Naive B cell (primary cell): ENCODE measurements at regions not wholly inside any gene's neighbourhood (a gene's known extent, or its start where the extent isn't known, plus 50 kb on each side); places are given as distances from the start of the nearest gene placed in this dataset.

Experiments used
- ATAC-seq, 2 donors: fragments of 150-1000 bp; cut with Tn5 transposase; 2 replicates each; pipeline ENCODE4 v1.10.0; 2021; ENCODE audit warnings: low read depth in 2 of 2, mild to moderate bottlenecking in 2 of 2, moderate library complexity in 2 of 2
- DNase-seq: peaks from one replicate; pipeline ENCODE4 v3.0.0; 2022
- H3K27ac Mint-ChIP-seq, 6 donors: one replicate each; pipeline ENCODE4 v1.8.0; 2020 to 2022; ENCODE audit warnings: mild to moderate bottlenecking in 6 of 6, mixed read lengths in 6 of 6, moderate library complexity in 5 of 6, inconsistent platforms in 2 of 6
- H3K27me3 Mint-ChIP-seq, 3 donors: one replicate each; pipeline ENCODE4 v1.8.0; 2021 to 2022; ENCODE audit warnings: mixed read lengths in 3 of 3, mild to moderate bottlenecking in 1 of 3
- H3K36me3 Mint-ChIP-seq, 2 donors: one replicate each; pipeline ENCODE4 v1.8.0; 2020 to 2022; ENCODE audit warnings: mixed read lengths in 2 of 2, inconsistent platforms in 1 of 2, mild to moderate bottlenecking in 1 of 2
- H3K4me1 Mint-ChIP-seq, 3 donors: one replicate each; pipeline ENCODE4 v1.8.0; 2020 to 2022; ENCODE audit warnings: mixed read lengths in 3 of 3, inconsistent platforms in 1 of 3, mild to moderate bottlenecking in 1 of 3, moderate library complexity in 1 of 3
- H3K4me3 Mint-ChIP-seq, 8 donors: one replicate each; pipeline ENCODE4 v1.8.0; 2020 to 2022; ENCODE audit warnings: mild to moderate bottlenecking in 8 of 8, mixed read lengths in 8 of 8, moderate library complexity in 8 of 8, inconsistent platforms in 2 of 8
- H3K9me3 Mint-ChIP-seq, 7 donors: one replicate each; pipeline ENCODE4 v1.8.0; 2020 to 2022; ENCODE audit warnings: mixed read lengths in 7 of 7, mild to moderate bottlenecking in 5 of 7, inconsistent platforms in 2 of 7, moderate library complexity in 1 of 7

- no peak overlapping the region for H3K27ac Mint-ChIP-seq
- no peaks in the 10 kb centered on the region for H3K9me3 Mint-ChIP-seq
Observed at GRCh38 chr2:521853-522530, 155.2 kb downstream of the TMEM18 start.

GRCh38 chr2:520663-521340 is 156.4 kb downstream of the TMEM18 start:
- Mint-ChIP-seq H3K27me3 (peaks cover 9 to 23% (median 9%) of the 10 kb centered on the region in 3 donors), H3K9me3 (no peaks in the 10 kb centered on the region), H3K4me3 (no peak overlapping the region), H3K4me1 (peaks cover 0 to 6% (median 3%) of the 10 kb centered on the region in 3 donors), H3K36me3 (peaks cover 4 to 8% of the 10 kb centered on the region in 2 donors), H3K27ac (no peak overlapping the region)
- ATAC-seq = no peak
- no peak for DNase-seq

More at GRCh38 chr2:521853-522530, 155.2 kb downstream of the TMEM18 start:
- H3K36me3 Mint-ChIP-seq = peaks cover 4 to 8% of the 10 kb centered on the region in 2 donors
- peaks cover 9 to 23% (median 9%) of the 10 kb centered on the region in 3 donors for H3K27me3 Mint-ChIP-seq
- peaks cover 0 to 6% (median 3%) of the 10 kb centered on the region in 3 donors for H3K4me1 Mint-ChIP-seq
- no peak for DNase-seq
- no peak overlapping the region for H3K4me3 Mint-ChIP-seq
- no peak for ATAC-seq

GRCh38 chr2:516944-517343 is 160.3 kb downstream of the TMEM18 start:
- Mint-ChIP-seq H3K27ac (no peak overlapping the region), H3K4me1 (no peaks in the 10 kb centered on the region), H3K36me3 (peaks cover 0 to 4% of the 10 kb centered on the region in 2 donors), H3K4me3 (no peak overlapping the region), H3K9me3 (no peaks in the 10 kb centered on the region), H3K27me3 (peaks cover 0 to 9% (median 8%) of the 10 kb centered on the region in 3 donors)
- DNase-seq = no peak
- ATAC-seq = no peak

GRCh38 chr2:516131-516530 is 161.1 kb downstream of the TMEM18 start:
- DNase-seq (no peak), ATAC-seq (no peak)
- peaks cover 0 to 4% of the 10 kb centered on the region in 2 donors for H3K36me3 Mint-ChIP-seq
- no peak overlapping the region for H3K4me3 Mint-ChIP-seq
- no peaks in the 10 kb centered on the region for H3K9me3 Mint-ChIP-seq
- peaks cover 0 to 9% (median 8%) of the 10 kb centered on the region in 3 donors for H3K27me3 Mint-ChIP-seq
- H3K27ac Mint-ChIP-seq = no peak overlapping the region
- no peaks in the 10 kb centered on the region for H3K4me1 Mint-ChIP-seq

- peaks cover 0 to 8% (median 6%) of the 10 kb centered on the region in 3 donors for H3K27me3 Mint-ChIP-seq
- H3K36me3 Mint-ChIP-seq = peaks cover 0 to 3% of the 10 kb centered on the region in 2 donors
- DNase-seq = no peak
- H3K4me1 Mint-ChIP-seq = no peaks in the 10 kb centered on the region
- no peak overlapping the region for H3K4me3 Mint-ChIP-seq
- H3K9me3 Mint-ChIP-seq = peaks cover 0 to 4% (median 0%) of the 10 kb centered on the region in 7 donors
- H3K27ac Mint-ChIP-seq = no peak overlapping the region
- no peak for ATAC-seq
Observed at GRCh38 chr2:515441-516127, 161.6 kb downstream of the TMEM18 start.

GRCh38 chr2:513981-514706 is 163.1 kb downstream of the TMEM18 start:
- Mint-ChIP-seq H3K27ac (peak overlapping the region in 1 of 6 donors; percentile 29), H3K4me1 (no peaks in the 10 kb centered on the region), H3K36me3 (no peaks in the 10 kb centered on the region), H3K27me3 (peaks cover 0 to 8% (median 0%) of the 10 kb centered on the region in 3 donors), H3K9me3 (peaks cover 0 to 9% (median 0%) of the 10 kb centered on the region in 7 donors), H3K4me3 (no peak overlapping the region)
- ATAC-seq (no peak), DNase-seq (no peak)

- peaks cover 0 to 9% (median 0%) of the 10 kb centered on the region in 7 donors for H3K9me3 Mint-ChIP-seq
- DNase-seq = no peak
- no peaks in the 10 kb centered on the region for H3K4me1 Mint-ChIP-seq
- H3K27ac Mint-ChIP-seq = no peak overlapping the region
- no peak overlapping the region for H3K4me3 Mint-ChIP-seq
- peaks cover 0 to 16% (median 0%) of the 10 kb centered on the region in 3 donors for H3K27me3 Mint-ChIP-seq
- ATAC-seq = no peak
- no peaks in the 10 kb centered on the region for H3K36me3 Mint-ChIP-seq
Observed at GRCh38 chr2:510839-511238, 166.4 kb downstream of the TMEM18 start.

- Mint-ChIP-seq H3K9me3 (peaks cover 0 to 9% (median 0%) of the 10 kb centered on the region in 7 donors), H3K4me1 (no peaks in the 10 kb centered on the region), H3K27me3 (peaks cover 0 to 16% (median 0%) of the 10 kb centered on the region in 3 donors), H3K4me3 (no peak overlapping the region), H3K27ac (no peak overlapping the region), H3K36me3 (no peaks in the 10 kb centered on the region)
- DNase-seq = no peak
- ATAC-seq = no peak
Observed at GRCh38 chr2:509888-510287, 167.3 kb downstream of the TMEM18 start.

GRCh38 chr2:508121-508520 is 169.1 kb downstream of the TMEM18 start:
- Mint-ChIP-seq H3K27ac (peak overlapping the region in 1 of 6 donors; percentile 62), H3K4me3 (no peak overlapping the region), H3K9me3 (peaks cover 0 to 9% (median 0%) of the 10 kb centered on the region in 7 donors), H3K36me3 (no peaks in the 10 kb centered on the region), H3K4me1 (no peaks in the 10 kb centered on the region), H3K27me3 (peaks cover 0 to 14% (median 8%) of the 10 kb centered on the region in 3 donors)
- ATAC-seq (no peak), DNase-seq (no peak)

- Mint-ChIP-seq H3K27me3 (peaks cover 4 to 19% (median 13%) of the 10 kb centered on the region in 3 donors), H3K9me3 (peaks cover 0 to 9% (median 0%) of the 10 kb centered on the region in 7 donors), H3K4me1 (peaks cover 0 to 3% (median 0%) of the 10 kb centered on the region in 3 donors), H3K4me3 (no peak overlapping the region), H3K36me3 (no peaks in the 10 kb centered on the region), H3K27ac (no peak overlapping the region)
- no peak for ATAC-seq
- DNase-seq = no peak
Observed at GRCh38 chr2:506866-507265, 170.3 kb downstream of the TMEM18 start.

- Mint-ChIP-seq H3K4me3 (no peak overlapping the region), H3K4me1 (peaks cover 0 to 4% (median 0%) of the 10 kb centered on the region in 3 donors), H3K27me3 (peaks cover 4 to 21% (median 16%) of the 10 kb centered on the region in 3 donors), H3K27ac (no peak overlapping the region), H3K9me3 (peaks cover 0 to 9% (median 0%) of the 10 kb centered on the region in 7 donors), H3K36me3 (no peaks in the 10 kb centered on the region)
- no peak for ATAC-seq
- DNase-seq = no peak
Observed at GRCh38 chr2:506451-506850, 170.8 kb downstream of the TMEM18 start.

- Mint-ChIP-seq H3K9me3 (peaks cover 0 to 8% (median 0%) of the 10 kb centered on the region in 7 donors), H3K27ac (no peak overlapping the region), H3K27me3 (peaks cover 4 to 21% (median 16%) of the 10 kb centered on the region in 3 donors), H3K4me1 (peaks cover 0 to 4% (median 0%) of the 10 kb centered on the region in 3 donors), H3K4me3 (no peak overlapping the region), H3K36me3 (no peaks in the 10 kb centered on the region)
- ATAC-seq = no peak
- no peak for DNase-seq
Observed at GRCh38 chr2:505941-506340, 171.3 kb downstream of the TMEM18 start.
